UCSD-AML1 (cell line): ENCODE measurements at regions not wholly inside any gene's neighbourhood (a gene's known extent, or its start where the extent isn't known, plus 50 kb on each side); places are given as distances from the start of the nearest gene placed in this dataset.

Experiments used
- DNase-seq: peaks from one replicate; lab custom pipeline; 2025; ENCODE audit not compliant: unreplicated experiment; lab: John Stamatoyannopoulos, UW

DNA sequence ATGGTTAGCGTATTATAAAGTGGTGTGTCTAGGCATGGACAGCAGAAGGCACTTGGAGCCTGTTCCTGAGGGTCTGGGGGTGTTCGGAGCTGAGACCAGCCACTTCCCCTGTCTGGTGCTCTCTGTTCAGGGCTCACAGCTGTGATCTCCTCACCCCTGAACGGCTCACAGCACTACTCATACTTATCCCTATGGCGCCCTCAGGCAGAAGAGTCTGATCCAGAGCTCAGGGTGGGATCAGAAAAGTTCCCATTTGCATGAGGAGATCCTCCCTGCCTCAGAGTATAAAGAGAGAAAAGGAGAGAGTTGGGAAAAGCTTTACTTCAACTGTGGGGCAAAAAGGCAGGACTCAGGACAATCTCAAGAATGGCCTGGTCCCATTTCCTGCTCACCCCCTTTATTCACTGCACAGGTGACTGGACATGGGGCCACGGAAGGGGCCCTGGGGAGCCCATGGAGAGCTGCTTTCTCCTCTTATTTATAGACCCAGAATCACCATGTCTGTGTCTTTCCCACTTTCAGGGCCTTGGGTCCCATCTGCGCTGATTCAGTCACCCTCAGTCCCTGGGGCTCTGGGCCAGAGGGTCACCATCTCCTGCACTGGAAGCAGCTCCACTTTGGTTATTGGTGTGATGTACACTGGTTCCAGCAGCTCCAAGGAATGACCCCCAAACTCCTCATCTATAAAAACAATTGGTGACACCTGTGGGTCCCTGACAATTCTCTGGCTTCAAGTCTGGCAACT is 97.0 kb upstream of the TOP3B start:
- DNase-seq = no peak

- no peak for DNase-seq
Measured at GRCh38 chr22:22078329-22078728, 95.7 kb upstream of the TOP3B start.

- DNase-seq = no peak
Measured at GRCh38 chr22:22076932-22077703, 94.5 kb upstream of the TOP3B start.

- DNase-seq = no peak
Measured at GRCh38 chr22:22076361-22076760, 93.8 kb upstream of the TOP3B start.

GRCh38 chr22:22075382-22076163 is 93.0 kb upstream of the TOP3B start:
- DNase-seq = no peak

- no peak for DNase-seq
Measured at GRCh38 chr22:22074634-22075381, 92.2 kb upstream of the TOP3B start.

- no peak for DNase-seq
Measured at GRCh38 chr22:22073769-22074561, 91.4 kb upstream of the TOP3B start.

DNA sequence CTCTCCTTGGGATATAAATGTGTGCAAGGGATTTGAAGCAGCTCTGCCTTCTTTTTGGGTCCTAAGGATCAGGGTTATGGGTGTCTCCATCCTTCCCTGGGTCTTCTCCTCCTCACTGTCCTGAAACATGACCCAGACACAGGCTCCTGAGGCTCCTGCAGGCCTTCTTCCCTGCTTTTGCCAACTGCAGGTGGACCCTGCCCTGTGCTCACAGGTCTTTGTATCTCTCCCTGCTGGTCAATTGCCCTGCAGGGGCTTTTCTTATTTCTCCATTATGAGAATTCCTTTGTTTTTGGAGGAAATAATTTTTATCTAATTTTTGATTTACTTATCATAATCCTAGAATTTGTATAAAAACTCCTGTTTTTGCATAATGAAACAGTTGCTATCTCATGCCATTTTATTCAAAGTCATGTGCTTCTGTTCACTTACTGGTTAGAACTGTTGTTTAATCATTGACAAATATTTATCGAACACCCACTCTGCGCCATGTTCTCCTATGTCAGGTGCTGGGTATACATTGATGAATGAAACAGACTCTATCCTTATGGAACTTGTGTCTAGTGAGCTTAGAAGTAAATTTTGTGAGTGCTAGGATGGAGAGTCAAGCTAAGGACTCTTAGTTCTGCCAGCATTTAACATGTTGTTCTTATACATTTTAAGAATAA is 89.7 kb upstream of the TOP3B start:
- DNase-seq = no peak

GRCh38 chr22:22071455-22071854 is 88.9 kb upstream of the TOP3B start:
- no peak for DNase-seq

- DNase-seq = no peak
Measured at GRCh38 chr22:22070371-22070824, 87.8 kb upstream of the TOP3B start.

DNA sequence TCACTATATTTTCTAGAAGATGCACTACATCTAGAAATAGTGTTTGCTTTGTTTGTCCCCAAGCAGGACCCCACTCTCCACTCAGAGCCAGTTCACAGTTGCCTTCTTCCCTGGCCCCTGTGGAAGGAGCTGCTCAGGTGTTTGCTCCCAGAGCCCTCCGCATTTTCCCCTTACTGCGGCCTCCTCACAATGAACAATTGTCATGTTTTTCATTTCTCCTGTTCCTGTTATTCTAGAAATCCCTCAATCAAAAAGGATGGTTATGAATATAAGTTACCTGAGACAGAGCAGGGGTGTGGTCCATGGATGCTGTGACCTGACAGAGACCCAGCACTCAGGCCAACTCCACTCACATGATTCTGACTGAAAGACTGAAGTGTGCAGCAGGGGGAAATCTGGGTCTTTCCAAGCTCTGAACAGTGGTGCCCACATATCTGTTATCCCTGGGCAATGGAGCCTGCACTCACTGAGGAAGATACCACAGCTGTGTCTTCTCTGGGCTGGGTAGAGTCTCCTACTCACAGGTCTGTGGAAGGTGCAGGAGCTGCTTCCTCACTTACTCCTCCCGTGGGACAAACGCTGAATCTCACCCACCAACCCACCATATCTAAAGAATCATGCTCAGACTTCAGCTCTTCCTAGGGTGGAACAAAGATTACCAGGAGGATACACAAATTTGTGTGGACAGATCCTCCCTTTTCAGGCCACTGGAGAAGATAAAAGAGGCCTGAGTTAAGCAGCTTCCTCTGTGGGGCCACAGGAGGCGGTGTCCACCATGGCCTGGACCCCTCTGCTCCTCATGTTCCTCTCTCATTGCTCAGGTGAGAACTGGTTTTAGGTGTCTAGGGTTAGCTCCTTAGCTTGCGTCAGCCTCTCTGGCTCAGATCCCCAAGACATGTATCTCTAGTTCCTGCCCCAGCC is 87.1 kb upstream of the TOP3B start:
- DNase-seq = no peak

DNA sequence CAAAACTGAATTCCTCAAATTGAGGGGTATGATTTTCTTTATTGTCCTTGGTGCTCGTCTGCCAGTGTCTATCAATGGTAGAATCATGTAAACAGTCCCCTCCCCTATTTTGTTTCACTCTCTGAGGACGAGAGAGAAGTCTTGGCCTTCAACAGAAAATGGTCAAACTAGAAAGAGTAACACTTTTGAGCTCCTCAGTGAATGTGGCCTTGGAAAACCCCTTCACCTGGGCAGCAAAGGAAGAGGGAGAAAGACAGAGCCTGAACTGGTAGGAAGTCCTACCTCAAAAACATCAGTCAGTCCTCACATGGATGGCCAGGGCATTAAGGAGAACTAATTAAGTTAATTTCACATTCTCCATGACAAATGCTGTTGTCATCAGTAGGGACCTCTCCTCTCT is 86.1 kb upstream of the TOP3B start:
- DNase-seq = no peak

GRCh38 chr22:22068025-22068424 is 85.4 kb upstream of the TOP3B start:
- DNase-seq = no peak

DNA sequence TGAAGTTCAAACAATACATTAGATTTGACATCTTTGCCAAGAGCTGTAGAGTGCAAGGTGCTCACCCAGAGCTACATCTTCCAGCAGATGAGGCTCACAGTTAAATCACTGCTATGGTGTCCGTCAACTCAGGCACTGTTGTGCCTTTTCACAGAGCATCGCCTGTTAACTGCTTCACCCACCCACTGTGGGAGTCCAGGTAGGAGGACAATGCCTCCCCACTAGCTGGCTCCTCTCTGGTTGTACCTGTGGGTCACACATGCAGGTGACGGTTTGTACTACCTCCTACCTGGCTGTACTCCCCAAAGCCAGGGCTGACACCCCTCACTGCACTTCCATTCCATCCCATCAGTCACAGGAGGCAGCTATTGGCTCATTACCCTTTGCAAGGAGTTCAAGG is 84.6 kb upstream of the TOP3B start:
- DNase-seq = no peak

DNA sequence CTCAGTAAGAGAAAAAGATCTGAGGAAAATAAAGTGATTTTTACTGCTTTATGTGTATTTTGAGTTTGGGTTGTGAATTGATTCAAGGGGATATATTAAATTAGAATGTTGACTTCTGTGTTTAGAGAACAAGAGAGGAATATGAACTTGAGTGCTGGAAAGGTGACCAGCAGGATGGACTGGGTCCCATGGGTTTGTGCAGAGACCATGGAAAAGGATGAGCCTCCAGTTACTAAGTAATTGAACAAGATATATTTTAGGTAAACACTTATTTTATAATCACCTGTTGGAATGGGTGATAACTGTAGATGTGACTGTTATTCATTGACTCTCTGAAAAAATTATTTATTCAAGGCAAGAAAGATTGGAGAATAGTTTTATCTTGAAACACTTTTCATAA is 82.0 kb upstream of the TOP3B start:
- DNase-seq = no peak

DNA sequence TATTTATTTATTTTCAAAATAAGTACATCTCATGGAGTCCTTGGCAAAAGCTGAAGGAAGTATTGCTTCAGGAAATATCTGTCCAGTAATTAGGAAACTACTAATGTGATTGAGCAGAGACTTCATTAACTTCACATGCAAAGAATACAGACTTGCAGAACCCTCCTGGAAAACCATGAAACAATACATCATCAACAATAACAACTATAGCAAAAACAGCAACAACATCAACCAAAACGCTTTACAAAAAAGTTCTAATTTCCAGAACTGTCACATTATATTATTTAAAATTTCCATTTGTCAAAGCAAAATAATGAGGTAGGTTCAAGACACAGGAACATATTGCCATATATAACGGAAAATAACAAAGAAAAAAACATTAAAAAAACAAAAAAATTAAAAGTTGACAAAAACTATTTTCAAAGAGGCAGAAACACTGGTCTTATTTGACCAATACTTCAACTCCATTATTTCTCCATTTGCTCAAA is 79.8 kb upstream of the TOP3B start:
- no peak for DNase-seq

GRCh38 chr22:22061085-22062077 is 78.8 kb upstream of the TOP3B start:
- no peak for DNase-seq
